OCI-LY1 (cell line): ENCODE measurements at regions not wholly inside any gene's neighbourhood (a gene's known extent, or its start where the extent isn't known, plus 50 kb on each side); places are given as distances from the start of the nearest gene placed in this dataset.

Source experiments
- H2AFZ ChIP-seq: fragments of 200-600 bp; sonication (generic), shearing (Covaris generic); 2 replicates; pipeline ENCODE4 v1.6.0; 2014; ENCODE audit warnings: antibody characterized with exemption, mild to moderate bottlenecking, low read length
- H3F3A ChIP-seq: fragments of 200-600 bp; sonication (generic), shearing (Covaris generic); 2 replicates; pipeline ENCODE4 v1.6.0; 2014; ENCODE audit warnings: mild to moderate bottlenecking, antibody characterized with exemption, low read length, moderate library complexity; ENCODE audit not compliant: insufficient read depth
- H3K27ac ChIP-seq: fragments of 200-600 bp; sonication (generic); 2 replicates; pipeline ENCODE4 v1.5.1; 2014; ENCODE audit warnings: low read length, mixed run types, mild to moderate bottlenecking, low read depth; ENCODE audit not compliant: poor library complexity, severe bottlenecking
- H3K27me3 ChIP-seq: fragments of 200-600 bp; sonication (generic); 2 replicates; pipeline ENCODE4 v1.6.0; 2014; ENCODE audit warnings: antibody characterized with exemption, mild to moderate bottlenecking, low read length, moderate library complexity; ENCODE audit not compliant: insufficient read depth
- H3K36me3 ChIP-seq: fragments of 200-600 bp; sonication (generic); 2 replicates; pipeline ENCODE4 v1.6.1; 2014; ENCODE audit warnings: mild to moderate bottlenecking, antibody characterized with exemption, low read length, moderate library complexity, mixed read lengths; ENCODE audit not compliant: insufficient read depth
- H3K4me1 ChIP-seq: fragments of 200-600 bp; sonication (generic); 2 replicates; pipeline ENCODE4 v1.5.1; 2014; ENCODE audit warnings: mild to moderate bottlenecking, low read length, moderate library complexity; ENCODE audit not compliant: insufficient read depth, severe bottlenecking
- H3K4me2 ChIP-seq: fragments of 200-600 bp; sonication (generic), shearing (Covaris generic); 2 replicates; pipeline ENCODE4 v1.6.1; 2014; ENCODE audit warnings: low read length
- H3K4me3 ChIP-seq: fragments of 200-600 bp; sonication (generic); 2 replicates; pipeline ENCODE4 v1.5.1; 2014; ENCODE audit warnings: low read length, low read depth, mild to moderate bottlenecking, mixed read lengths; ENCODE audit not compliant: poor library complexity, severe bottlenecking
- H3K79me2 ChIP-seq: fragments of 200-600 bp; shearing (Covaris generic); 2 replicates; pipeline ENCODE4 v1.6.1; 2016; ENCODE audit warnings: mixed run types, low read length, mixed read lengths; ENCODE audit not compliant: insufficient read depth
- H3K9ac ChIP-seq: fragments of 200-600 bp; sonication (generic), shearing (Covaris generic); 2 replicates; pipeline ENCODE4 v1.6.1; 2014; ENCODE audit warnings: mild to moderate bottlenecking, low read length, mixed read lengths
- H3K9me2 ChIP-seq: fragments of 200-600 bp; sonication (generic), shearing (Covaris generic); 2 replicates; pipeline ENCODE4 v1.6.1; 2014; ENCODE audit warnings: low read depth, mild to moderate bottlenecking, low read length, mixed read lengths
- H3K9me3 ChIP-seq: fragments of 200-600 bp; shearing (Covaris generic); 2 replicates; pipeline ENCODE4 v1.6.1; 2014; ENCODE audit warnings: low read length, mixed read lengths
- H4K20me1 ChIP-seq: fragments of 200-600 bp; sonication (generic), shearing (Covaris generic); 2 replicates; pipeline ENCODE4 v1.6.0; 2016; ENCODE audit warnings: mild to moderate bottlenecking, low read length; ENCODE audit not compliant: insufficient read depth
- CTCF ChIP-seq: fragments of 200-600 bp; sonication (generic), shearing (Covaris generic); IDR thresholded peaks from 2 replicates; pipeline ENCODE4 v1.5.1; 2017; ENCODE audit warnings: mild to moderate bottlenecking, antibody characterized with exemption, low read length, moderate library complexity, mixed read lengths
- EZH2 ChIP-seq: fragments of 200-600 bp; sonication (generic), shearing (Covaris generic); IDR thresholded peaks from 2 replicates; pipeline ENCODE4 v1.8.0; 2017; ENCODE audit warnings: borderline replicate concordance, mixed run types, mild to moderate bottlenecking, antibody characterized with exemption, low read length, moderate library complexity, mixed read lengths

GRCh38 chr4:147122685-147123084 is 177.0 kb upstream of the TTC29 start:
- no peaks in the 10 kb centered on the region for H4K20me1 ChIP-seq
- no peaks in the 10 kb centered on the region for H3F3A ChIP-seq

GRCh38 chr4:147123146-147123545 is 177.5 kb upstream of the TTC29 start:
- H3K4me2 ChIP-seq, result no peak overlapping the region
- no peaks in the 10 kb centered on the region for H3K9me3 ChIP-seq
- H3K4me1 ChIP-seq, result no peaks in the 10 kb centered on the region
- H3K27ac ChIP-seq, result no peak overlapping the region
- no peaks in the 10 kb centered on the region for H3K36me3 ChIP-seq
- no peaks in the 10 kb centered on the region for H4K20me1 ChIP-seq
- no peak overlapping the region for H3K9ac ChIP-seq
- H3K9me2 ChIP-seq, result no peaks in the 10 kb centered on the region
- TF ChIP-seq CTCF (no peak), EZH2 (no peak)
- H2AFZ ChIP-seq, result no peak overlapping the region
- H3K79me2 ChIP-seq, result no peaks in the 10 kb centered on the region
- H3F3A ChIP-seq, result no peaks in the 10 kb centered on the region
- H3K27me3 ChIP-seq, result no peaks in the 10 kb centered on the region
- no peak overlapping the region for H3K4me3 ChIP-seq

More at GRCh38 chr4:147122685-147123084, 177.0 kb upstream of the TTC29 start:
- H3K9ac ChIP-seq, result no peak overlapping the region
- H3K4me1 ChIP-seq, result no peaks in the 10 kb centered on the region
- no peak overlapping the region for H3K27ac ChIP-seq
- no peaks in the 10 kb centered on the region for H3K9me3 ChIP-seq
- no peak overlapping the region for H3K4me3 ChIP-seq
- TF ChIP-seq CTCF, result no peak
- no peak for TF ChIP-seq EZH2
- H3K36me3 ChIP-seq, result no peaks in the 10 kb centered on the region
- no peak overlapping the region for H2AFZ ChIP-seq
- no peaks in the 10 kb centered on the region for H3K79me2 ChIP-seq
- no peaks in the 10 kb centered on the region for H3K27me3 ChIP-seq
- no peaks in the 10 kb centered on the region for H3K9me2 ChIP-seq
- H3K4me2 ChIP-seq, result no peak overlapping the region

- H3K4me3 ChIP-seq, result no peak overlapping the region
- H3K27ac ChIP-seq, result no peak overlapping the region
- H3K27me3 ChIP-seq, result no peaks in the 10 kb centered on the region
- no peaks in the 10 kb centered on the region for H3K9me2 ChIP-seq
- no peak overlapping the region for H2AFZ ChIP-seq
- no peak overlapping the region for H3K9ac ChIP-seq
- no peak overlapping the region for H3K4me2 ChIP-seq
- H4K20me1 ChIP-seq, result no peaks in the 10 kb centered on the region
- H3K4me1 ChIP-seq, result no peaks in the 10 kb centered on the region
- H3K9me3 ChIP-seq, result no peaks in the 10 kb centered on the region
- TF ChIP-seq EZH2 (no peak), CTCF (no peak)
- H3F3A ChIP-seq, result no peaks in the 10 kb centered on the region
- no peaks in the 10 kb centered on the region for H3K79me2 ChIP-seq
- H3K36me3 ChIP-seq, result no peaks in the 10 kb centered on the region
These were observed 183.1 kb upstream of the TTC29 start for GRCh38 chr4:147128787-147129186.
